ENCODE measurements at regions not wholly inside any gene's neighbourhood (a gene's known extent, or its start where the extent isn't known, plus 50 kb on each side); places are given as distances from the start of the nearest gene placed in this dataset.
A peak's percentile ranks its signal among the peaks of the same experiment; 100 is the strongest.

DNA sequence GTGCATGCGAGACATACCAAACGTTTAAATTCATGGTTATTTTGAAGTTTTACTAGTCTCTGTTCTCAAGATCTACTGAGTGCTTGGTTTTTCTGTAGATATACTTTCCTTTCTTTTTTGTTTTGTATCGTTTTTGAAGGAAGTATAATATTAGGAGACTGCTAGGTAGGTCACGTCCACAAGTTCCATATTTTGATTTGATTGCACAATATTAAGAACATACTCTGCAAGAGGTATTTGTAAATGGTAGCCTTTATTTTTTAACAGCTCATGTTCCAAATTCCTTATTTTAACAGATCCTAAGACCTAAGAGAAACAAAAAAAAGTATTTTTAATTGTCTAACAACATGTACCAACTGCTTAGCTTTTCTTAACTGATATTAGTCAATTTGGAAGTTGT, 156.7 kb downstream of the SERPINI1 start:
- DNase-seq, result no peak

- no peak for DNase-seq
Observed at GRCh38 chr3:167887096-167887495, 151.6 kb downstream of the SERPINI1 start.

GRCh38 chr3:167886690-167887089, 151.2 kb downstream of the SERPINI1 start:
- no peak for DNase-seq

DNA sequence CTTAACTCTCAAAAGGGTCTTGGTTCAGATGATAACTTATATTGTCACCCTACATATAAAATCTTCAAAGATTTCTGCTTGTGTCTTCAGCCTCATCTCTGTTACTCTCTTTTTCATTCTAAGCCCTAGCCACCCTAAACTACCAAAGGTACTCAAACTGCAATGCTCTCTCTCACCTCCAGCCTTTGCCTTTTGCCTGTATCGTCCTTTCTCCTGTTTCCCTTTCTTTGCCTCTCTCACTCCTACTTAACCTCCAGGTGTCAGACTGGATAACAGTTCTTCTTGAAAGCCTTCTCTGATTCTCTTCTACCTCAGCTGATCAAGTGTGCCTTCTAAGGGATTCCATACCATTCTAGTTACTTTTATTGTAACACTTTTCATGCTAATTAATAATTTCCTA, 149.8 kb downstream of the SERPINI1 start:
- no peak for DNase-seq

GRCh38 chr3:167884481-167884880, 149.0 kb downstream of the SERPINI1 start:
- DNase-seq, result no peak

DNA sequence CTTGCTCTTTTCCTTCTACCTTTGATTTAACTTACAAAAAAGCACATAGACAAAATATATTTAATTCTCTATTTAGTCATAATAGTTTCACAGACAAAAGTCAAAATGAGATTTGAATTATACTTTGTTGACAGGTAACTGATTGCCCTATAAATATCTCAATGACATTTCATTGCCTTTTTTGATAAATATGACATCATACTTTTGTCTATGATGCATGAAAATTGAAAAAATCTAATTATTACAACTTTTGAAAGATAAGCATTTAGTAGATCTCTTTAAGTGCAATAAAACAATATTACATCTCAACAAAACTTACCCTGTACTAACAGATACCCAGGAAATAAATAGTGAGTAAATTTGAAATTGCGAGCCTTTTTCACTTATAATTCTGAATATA, 147.9 kb downstream of the SERPINI1 start:
- no peak for DNase-seq

GRCh38 chr3:167882057-167882667, 146.6 kb downstream of the SERPINI1 start:
- DNase-seq, result peak; percentile 48

GRCh38 chr3:167880183-167880582, 144.7 kb downstream of the SERPINI1 start:
- no peak for DNase-seq

DNA sequence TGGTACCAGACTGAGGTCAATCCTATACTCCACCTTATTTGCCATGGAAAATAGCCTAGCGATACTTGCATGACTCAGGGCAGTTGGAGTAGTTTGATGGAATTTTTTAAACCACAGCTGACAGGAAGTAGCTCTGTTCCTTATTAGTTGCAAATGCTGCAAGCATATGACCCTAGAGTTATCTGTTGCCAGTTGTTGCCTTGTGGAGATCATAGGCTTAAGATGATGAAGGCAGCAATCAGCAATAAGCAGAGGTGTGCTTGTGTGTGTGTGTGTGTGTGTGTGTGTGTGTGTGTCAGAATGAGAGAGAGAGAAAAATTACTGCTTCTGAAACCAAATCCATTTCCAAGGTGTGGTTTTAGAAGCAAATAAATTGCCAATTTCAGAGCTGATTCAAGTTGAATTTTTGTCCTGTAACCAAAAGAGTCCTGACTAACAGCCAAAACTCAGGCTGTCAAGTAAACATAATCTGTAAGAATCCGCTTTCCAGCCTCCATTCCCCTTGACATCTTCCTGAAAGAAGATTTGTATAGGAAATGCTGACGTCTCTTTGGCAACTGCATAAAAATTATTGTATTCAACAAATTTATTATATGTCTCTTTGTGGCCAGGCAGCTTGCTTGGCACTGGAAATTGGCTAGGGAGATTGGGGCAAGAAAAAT, 141.2 kb downstream of the SERPINI1 start:
- no peak for DNase-seq
